ENCODE measurements at regions not wholly inside any gene's neighbourhood (a gene's known extent, or its start where the extent isn't known, plus 50 kb on each side); places are given as distances from the start of the nearest gene placed in this dataset.

- Histone ChIP-seq H3K4me1 (ENCODE audit: insufficient read depth, low read length, severe bottlenecking) (no peaks in the 10 kb centered on the region), H2AFZ (ENCODE audit: low read length) (no peak overlapping the region), H3K9ac (ENCODE audit: low read length) (no peak overlapping the region), H3F3A (ENCODE audit: insufficient read depth, low read length) (no peaks in the 10 kb centered on the region), H3K36me3 (ENCODE audit: insufficient read depth, low read length) (no peaks in the 10 kb centered on the region), H3K9me3 (ENCODE audit: low read length) (no peaks in the 10 kb centered on the region), H3K27ac (ENCODE audit: low read depth, low read length, poor library complexity, severe bottlenecking) (no peak overlapping the region), H3K27me3 (ENCODE audit: insufficient read depth, low read length) (no peaks in the 10 kb centered on the region), H4K20me1 (ENCODE audit: insufficient read depth, low read length) (no peaks in the 10 kb centered on the region), H3K9me2 (ENCODE audit: low read depth, low read length) (no peaks in the 10 kb centered on the region), H3K4me2 (ENCODE audit: low read length) (no peak overlapping the region), H3K79me2 (ENCODE audit: insufficient read depth, low read length) (no peaks in the 10 kb centered on the region), H3K4me3 (ENCODE audit: low read depth, low read length, poor library complexity, severe bottlenecking) (no peak overlapping the region)
- TF ChIP-seq CTCF (IDR thresholded peaks at IDR 0.05; ENCODE audit: low read length) (no peak), EZH2 (IDR thresholded peaks at IDR 0.05; ENCODE audit: borderline replicate concordance, low read length) (no peak)
Measured at GRCh38 chr6:48197941-48198340, 86.9 kb upstream of the PTCHD4 start.

GRCh38 chr6:48194596-48195295 is 83.7 kb upstream of the PTCHD4 start:
- Histone ChIP-seq H3K4me1 (ENCODE audit: insufficient read depth, low read length, severe bottlenecking) (no peaks in the 10 kb centered on the region), H3K4me2 (ENCODE audit: low read length) (no peak overlapping the region), H3F3A (ENCODE audit: insufficient read depth, low read length) (no peaks in the 10 kb centered on the region), H3K4me3 (ENCODE audit: low read depth, low read length, poor library complexity, severe bottlenecking) (no peak overlapping the region), H4K20me1 (ENCODE audit: insufficient read depth, low read length) (no peaks in the 10 kb centered on the region), H3K36me3 (ENCODE audit: insufficient read depth, low read length) (no peaks in the 10 kb centered on the region), H3K27me3 (ENCODE audit: insufficient read depth, low read length) (no peaks in the 10 kb centered on the region), H2AFZ (ENCODE audit: low read length) (no peak overlapping the region), H3K27ac (ENCODE audit: low read depth, low read length, poor library complexity, severe bottlenecking) (no peak overlapping the region), H3K9me3 (ENCODE audit: low read length) (no peaks in the 10 kb centered on the region), H3K79me2 (ENCODE audit: insufficient read depth, low read length) (no peaks in the 10 kb centered on the region), H3K9ac (ENCODE audit: low read length) (no peak overlapping the region), H3K9me2 (ENCODE audit: low read depth, low read length) (no peaks in the 10 kb centered on the region)
- TF ChIP-seq EZH2 (IDR thresholded peaks at IDR 0.05; ENCODE audit: borderline replicate concordance, low read length) (no peak), CTCF (IDR thresholded peaks at IDR 0.05; ENCODE audit: low read length) (no peak)

DNA sequence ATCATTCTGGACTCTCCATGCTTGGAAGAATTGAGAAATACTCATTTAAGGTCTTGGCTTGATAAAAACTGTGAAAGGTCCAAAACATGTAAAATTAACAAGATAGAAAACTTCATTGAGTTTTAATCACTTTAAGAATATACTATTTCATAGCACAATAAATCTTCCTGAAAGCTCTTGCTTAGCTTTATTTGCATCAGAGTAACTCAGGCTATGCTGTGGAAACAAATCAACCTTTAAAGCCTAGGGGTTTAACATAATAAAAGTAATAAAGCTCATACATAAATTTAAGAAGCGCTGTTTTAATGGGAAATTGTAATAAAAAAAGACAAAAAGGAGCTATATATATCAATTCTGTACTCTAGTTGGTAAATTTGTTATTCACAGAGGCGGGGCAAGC is 77.2 kb upstream of the PTCHD4 start:
- no peak overlapping the region for H3K4me3 ChIP-seq (ENCODE audit: low read depth, low read length, poor library complexity, severe bottlenecking)
- H3K27me3 ChIP-seq (ENCODE audit: insufficient read depth, low read length) = no peaks in the 10 kb centered on the region
- no peak overlapping the region for H2AFZ ChIP-seq (ENCODE audit: low read length)
- H3K36me3 ChIP-seq (ENCODE audit: insufficient read depth, low read length) = no peaks in the 10 kb centered on the region
- H3K4me2 ChIP-seq (ENCODE audit: low read length) = no peak overlapping the region
- H3K4me1 ChIP-seq (ENCODE audit: insufficient read depth, low read length, severe bottlenecking) = no peaks in the 10 kb centered on the region
- no peaks in the 10 kb centered on the region for H4K20me1 ChIP-seq (ENCODE audit: insufficient read depth, low read length)
- no peaks in the 10 kb centered on the region for H3K9me3 ChIP-seq (ENCODE audit: low read length)
- H3F3A ChIP-seq (ENCODE audit: insufficient read depth, low read length) = no peaks in the 10 kb centered on the region
- no peak overlapping the region for H3K9ac ChIP-seq (ENCODE audit: low read length)
- no peaks in the 10 kb centered on the region for H3K9me2 ChIP-seq (ENCODE audit: low read depth, low read length)
- H3K27ac ChIP-seq (ENCODE audit: low read depth, low read length, poor library complexity, severe bottlenecking) = no peak overlapping the region
- no peaks in the 10 kb centered on the region for H3K79me2 ChIP-seq (ENCODE audit: insufficient read depth, low read length)
- TF ChIP-seq EZH2 (IDR thresholded peaks at IDR 0.05; ENCODE audit: borderline replicate concordance, low read length) = no peak
- TF ChIP-seq CTCF (IDR thresholded peaks at IDR 0.05; ENCODE audit: low read length) = no peak

Measured in OCI-LY1 (cell line).